ENCODE measurements at regions not wholly inside any gene's neighbourhood (a gene's known extent, or its start where the extent isn't known, plus 50 kb on each side); places are given as distances from the start of the nearest gene placed in this dataset.
"Not testable (repeated sequence)": the region's sequence is repeated elsewhere in the genome, so short reads cannot be mapped to it uniquely, and the experiment has no call there.

GRCh38 chr5:119953474-119953873, 324.1 kb downstream of the FAM170A start:
- no peak overlapping the region for H3K4me3 Mint-ChIP-seq
- H3K27me3 Mint-ChIP-seq: no peaks in the 10 kb centered on the region
- H3K27ac Mint-ChIP-seq: no peak overlapping the region
- ATAC-seq (no peak), DNase-seq (no peak)
- H3K9me3 Mint-ChIP-seq: no peaks in the 10 kb centered on the region
- H3K36me3 Mint-ChIP-seq (ENCODE audit: low read depth): no peaks in the 10 kb centered on the region
- no peaks in the 10 kb centered on the region for H3K4me1 Mint-ChIP-seq

- H3K4me3 Mint-ChIP-seq: no peak overlapping the region
- H3K27ac Mint-ChIP-seq: no peak overlapping the region
- no peaks in the 10 kb centered on the region for H3K9me3 Mint-ChIP-seq
- DNase-seq: no peak
- no peak for ATAC-seq
- H3K4me1 Mint-ChIP-seq: no peaks in the 10 kb centered on the region
- H3K27me3 Mint-ChIP-seq: no peaks in the 10 kb centered on the region
- no peaks in the 10 kb centered on the region for H3K36me3 Mint-ChIP-seq (ENCODE audit: low read depth)
Observed at GRCh38 chr5:119954106-119954505, 324.7 kb downstream of the FAM170A start.

DNA sequence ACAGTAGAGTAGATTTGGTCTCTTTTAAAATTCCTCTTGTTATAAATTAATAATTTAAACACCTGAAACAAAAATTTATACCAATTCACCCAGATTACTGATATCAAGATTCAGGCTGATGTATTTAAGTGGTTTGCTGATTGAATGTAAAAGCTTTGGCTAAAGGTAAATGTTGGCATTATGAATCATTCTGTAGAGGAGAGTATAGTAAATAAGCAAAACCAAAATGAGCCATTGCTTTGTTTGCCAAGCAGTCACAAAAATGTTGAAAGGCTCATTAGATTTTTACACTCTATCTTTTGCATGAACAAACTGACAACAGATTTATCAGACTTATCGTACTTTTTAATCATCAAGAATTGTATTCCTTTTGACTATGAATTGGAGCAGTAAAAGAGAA, 332.6 kb downstream of the FAM170A start:
- Mint-ChIP-seq H3K36me3 (ENCODE audit: low read depth) (no peaks in the 10 kb centered on the region), H3K4me1 (no peaks in the 10 kb centered on the region), H3K27ac (no peak overlapping the region), H3K9me3 (no peaks in the 10 kb centered on the region), H3K27me3 (no peaks in the 10 kb centered on the region), H3K4me3 (no peak overlapping the region)
- ATAC-seq: no peak
- DNase-seq: no peak

GRCh38 chr5:119966028-119966427, 336.7 kb downstream of the FAM170A start:
- no peaks in the 10 kb centered on the region for H3K36me3 Mint-ChIP-seq (ENCODE audit: low read depth)
- no peaks in the 10 kb centered on the region for H3K27me3 Mint-ChIP-seq
- no peak for DNase-seq
- H3K4me1 Mint-ChIP-seq: no peaks in the 10 kb centered on the region
- no peak overlapping the region for H3K27ac Mint-ChIP-seq
- H3K4me3 Mint-ChIP-seq: no peak overlapping the region
- peaks cover 9% of the 10 kb centered on the region for H3K9me3 Mint-ChIP-seq
- no peak for ATAC-seq

DNA sequence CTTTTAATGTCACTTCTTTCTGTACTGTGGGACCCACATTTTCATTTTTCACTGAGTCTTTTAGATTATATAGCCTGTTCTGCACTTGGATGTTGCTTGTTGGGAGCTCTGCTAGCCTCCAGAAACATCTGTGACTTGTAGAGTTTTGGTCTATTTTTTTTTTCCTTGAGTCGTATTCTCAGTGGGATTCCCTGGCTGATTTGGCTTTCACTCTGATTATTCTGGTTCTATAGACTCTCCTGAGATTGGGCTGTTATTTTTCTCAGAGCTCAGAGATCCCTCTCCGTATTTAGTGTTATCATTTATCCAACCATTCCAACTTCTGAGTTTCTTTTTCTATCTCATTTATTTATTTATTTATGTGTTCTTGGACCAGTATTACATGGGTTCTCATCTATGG, 339.3 kb downstream of the FAM170A start:
- no peak overlapping the region for H3K27ac Mint-ChIP-seq
- H3K4me3 Mint-ChIP-seq: no peak overlapping the region
- ATAC-seq (no peak), DNase-seq (no peak)
- peaks cover 9% of the 10 kb centered on the region for H3K9me3 Mint-ChIP-seq
- H3K4me1 Mint-ChIP-seq: no peaks in the 10 kb centered on the region
- H3K36me3 Mint-ChIP-seq (ENCODE audit: low read depth): no peaks in the 10 kb centered on the region
- no peaks in the 10 kb centered on the region for H3K27me3 Mint-ChIP-seq

GRCh38 chr5:119987077-119987476, 357.7 kb downstream of the FAM170A start:
- H3K36me3 Mint-ChIP-seq (ENCODE audit: low read depth); H3K4me1 Mint-ChIP-seq; ATAC-seq; H3K4me3 Mint-ChIP-seq; H3K27me3 Mint-ChIP-seq; H3K27ac Mint-ChIP-seq; DNase-seq: not testable (repeated sequence)
- H3K9me3 Mint-ChIP-seq: peaks cover 37% of the 10 kb centered on the region

- Mint-ChIP-seq H3K4me1 (no peaks in the 10 kb centered on the region), H3K36me3 (ENCODE audit: low read depth) (no peaks in the 10 kb centered on the region), H3K9me3 (peaks cover 24% of the 10 kb centered on the region), H3K4me3 (no peak overlapping the region), H3K27me3 (no peaks in the 10 kb centered on the region), H3K27ac (no peak overlapping the region)
- DNase-seq (no peak), ATAC-seq (no peak)
Observed at GRCh38 chr5:119991625-119992024, 362.3 kb downstream of the FAM170A start.

DNA sequence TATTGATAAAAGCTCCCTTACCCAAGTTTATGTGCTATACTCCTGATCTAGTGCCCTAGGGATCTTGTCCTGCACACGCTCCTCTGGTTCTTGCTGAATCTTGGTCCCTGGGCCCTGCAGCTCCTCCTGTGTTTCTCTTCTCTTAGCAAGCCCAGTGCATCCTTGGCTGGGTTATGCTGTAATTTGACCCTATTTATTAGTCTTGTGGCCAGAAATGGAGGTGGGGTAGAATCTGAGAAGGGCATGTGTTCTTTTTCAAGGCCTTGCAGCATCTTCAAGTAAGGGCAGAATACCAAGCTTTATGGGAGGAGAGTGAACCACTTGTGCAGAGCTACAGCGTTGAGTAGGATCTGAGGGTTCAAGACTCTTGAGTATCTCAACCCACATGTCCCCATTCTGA, 366.8 kb downstream of the FAM170A start:
- no peak overlapping the region for H3K27ac Mint-ChIP-seq
- H3K9me3 Mint-ChIP-seq: peaks cover 4% of the 10 kb centered on the region
- no peaks in the 10 kb centered on the region for H3K27me3 Mint-ChIP-seq
- no peak for DNase-seq
- no peaks in the 10 kb centered on the region for H3K4me1 Mint-ChIP-seq
- ATAC-seq: no peak
- no peak overlapping the region for H3K4me3 Mint-ChIP-seq
- no peaks in the 10 kb centered on the region for H3K36me3 Mint-ChIP-seq (ENCODE audit: low read depth)

- no peak for DNase-seq
- Mint-ChIP-seq H3K9me3 (no peaks in the 10 kb centered on the region), H3K27me3 (no peaks in the 10 kb centered on the region), H3K4me1 (no peaks in the 10 kb centered on the region), H3K36me3 (ENCODE audit: low read depth) (no peaks in the 10 kb centered on the region), H3K27ac (no peak overlapping the region), H3K4me3 (no peak overlapping the region)
- ATAC-seq: no peak
Observed at GRCh38 chr5:120007598-120007997, 378.2 kb downstream of the FAM170A start.

- no peak overlapping the region for H3K27ac Mint-ChIP-seq
- DNase-seq: no peak
Observed at GRCh38 chr5:120012431-120012830, 383.1 kb downstream of the FAM170A start.

DNA sequence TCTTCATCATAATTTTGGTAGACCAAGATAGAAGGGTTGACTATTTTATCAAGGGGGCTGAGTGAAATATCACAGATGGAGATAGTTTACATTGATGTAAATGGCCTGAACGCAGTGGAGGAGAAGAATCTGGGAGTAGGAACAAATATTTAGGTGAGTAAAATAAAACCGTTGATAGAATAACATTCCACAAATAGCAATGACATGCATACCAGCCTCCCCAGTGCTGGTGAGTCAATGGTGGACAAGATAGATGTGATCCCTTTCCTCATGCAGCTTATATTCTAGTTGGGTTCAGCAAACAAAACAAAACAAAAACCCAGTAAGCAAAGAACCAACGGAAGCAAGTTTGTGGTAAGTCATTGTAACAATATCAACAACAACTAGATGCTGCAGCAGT, 385.2 kb downstream of the FAM170A start:
- peaks cover 3% of the 10 kb centered on the region for H3K4me1 Mint-ChIP-seq
- H3K36me3 Mint-ChIP-seq (ENCODE audit: low read depth): no peaks in the 10 kb centered on the region
- H3K27me3 Mint-ChIP-seq: no peaks in the 10 kb centered on the region
- no peak overlapping the region for H3K27ac Mint-ChIP-seq
- ATAC-seq: no peak
- H3K9me3 Mint-ChIP-seq: no peaks in the 10 kb centered on the region
- DNase-seq: no peak
- H3K4me3 Mint-ChIP-seq: no peak overlapping the region

More at GRCh38 chr5:120012431-120012830, 383.1 kb downstream of the FAM170A start:
- no peak for ATAC-seq
- H3K27me3 Mint-ChIP-seq: no peaks in the 10 kb centered on the region
- H3K36me3 Mint-ChIP-seq (ENCODE audit: low read depth): no peaks in the 10 kb centered on the region
- H3K4me3 Mint-ChIP-seq: no peak overlapping the region
- peaks cover 3% of the 10 kb centered on the region for H3K4me1 Mint-ChIP-seq
- H3K9me3 Mint-ChIP-seq: no peaks in the 10 kb centered on the region

DNA sequence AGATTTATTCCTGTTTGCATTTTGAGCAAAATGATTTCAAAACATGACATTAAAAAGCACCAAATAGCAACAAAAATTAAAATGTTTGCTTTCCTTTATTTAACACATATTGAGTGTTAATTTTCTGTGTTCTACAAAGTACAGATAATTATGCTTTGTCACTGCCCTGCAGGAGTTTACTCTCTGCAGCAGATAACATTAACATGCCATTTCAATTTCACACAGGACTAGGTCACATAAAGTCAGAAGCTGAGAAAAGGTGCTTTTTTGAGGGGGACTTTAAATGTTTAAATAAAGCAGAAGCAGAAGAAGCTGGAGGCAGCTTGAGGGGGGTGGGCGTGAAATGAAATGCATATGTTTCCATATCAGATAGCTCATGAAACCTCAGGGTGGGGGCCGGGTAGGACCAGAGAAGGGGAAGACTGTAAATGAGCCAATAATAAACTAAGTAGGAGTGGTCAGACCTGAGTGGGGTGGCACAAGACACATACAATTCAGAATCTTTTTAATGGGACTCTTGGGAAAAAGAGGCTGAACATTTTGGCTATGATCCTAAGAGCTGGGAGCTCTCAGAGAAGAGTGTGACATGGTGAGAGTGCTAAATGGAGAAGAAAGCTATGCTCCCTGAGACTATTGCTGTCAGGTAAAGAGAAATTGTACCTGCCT, 387.5 kb downstream of the FAM170A start:
- Mint-ChIP-seq H3K27ac (no peak overlapping the region), H3K4me3 (no peak overlapping the region), H3K27me3 (no peaks in the 10 kb centered on the region), H3K36me3 (ENCODE audit: low read depth) (no peaks in the 10 kb centered on the region), H3K9me3 (no peaks in the 10 kb centered on the region), H3K4me1 (peaks cover 3% of the 10 kb centered on the region)
- no peak for DNase-seq
- ATAC-seq: no peak

GRCh38 chr5:120017513-120017912, 388.2 kb downstream of the FAM170A start:
- H3K27me3 Mint-ChIP-seq: no peaks in the 10 kb centered on the region
- H3K27ac Mint-ChIP-seq: no peak overlapping the region
- H3K36me3 Mint-ChIP-seq (ENCODE audit: low read depth): no peaks in the 10 kb centered on the region
- H3K4me3 Mint-ChIP-seq: no peak overlapping the region
- no peak for ATAC-seq
- peaks cover 3% of the 10 kb centered on the region for H3K4me1 Mint-ChIP-seq
- peaks cover 4% of the 10 kb centered on the region for H3K9me3 Mint-ChIP-seq
- DNase-seq: no peak

DNA sequence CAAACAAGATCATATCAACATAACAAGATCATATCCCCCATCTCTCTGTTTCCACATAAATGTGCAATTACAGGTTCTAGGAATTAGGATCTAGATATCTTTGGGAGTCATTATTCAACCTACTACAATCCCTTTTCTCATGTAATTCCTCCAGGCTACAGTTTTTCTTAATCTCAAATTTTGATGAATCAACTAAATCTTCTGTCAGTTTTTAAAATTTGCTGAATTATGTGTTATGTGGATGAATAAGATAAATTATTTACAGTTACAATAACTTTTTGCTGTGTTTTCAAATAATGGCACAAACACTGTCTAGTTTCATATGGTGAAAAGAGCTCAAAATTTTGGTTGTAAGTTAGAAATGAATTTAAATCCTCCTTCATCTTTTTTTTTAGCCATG, 405.8 kb downstream of the FAM170A start:
- Mint-ChIP-seq H3K9me3 (no peaks in the 10 kb centered on the region), H3K36me3 (ENCODE audit: low read depth) (no peaks in the 10 kb centered on the region), H3K27ac (no peak overlapping the region), H3K4me3 (no peak overlapping the region), H3K27me3 (no peaks in the 10 kb centered on the region), H3K4me1 (no peaks in the 10 kb centered on the region)
- ATAC-seq (no peak), DNase-seq (no peak)

DNA sequence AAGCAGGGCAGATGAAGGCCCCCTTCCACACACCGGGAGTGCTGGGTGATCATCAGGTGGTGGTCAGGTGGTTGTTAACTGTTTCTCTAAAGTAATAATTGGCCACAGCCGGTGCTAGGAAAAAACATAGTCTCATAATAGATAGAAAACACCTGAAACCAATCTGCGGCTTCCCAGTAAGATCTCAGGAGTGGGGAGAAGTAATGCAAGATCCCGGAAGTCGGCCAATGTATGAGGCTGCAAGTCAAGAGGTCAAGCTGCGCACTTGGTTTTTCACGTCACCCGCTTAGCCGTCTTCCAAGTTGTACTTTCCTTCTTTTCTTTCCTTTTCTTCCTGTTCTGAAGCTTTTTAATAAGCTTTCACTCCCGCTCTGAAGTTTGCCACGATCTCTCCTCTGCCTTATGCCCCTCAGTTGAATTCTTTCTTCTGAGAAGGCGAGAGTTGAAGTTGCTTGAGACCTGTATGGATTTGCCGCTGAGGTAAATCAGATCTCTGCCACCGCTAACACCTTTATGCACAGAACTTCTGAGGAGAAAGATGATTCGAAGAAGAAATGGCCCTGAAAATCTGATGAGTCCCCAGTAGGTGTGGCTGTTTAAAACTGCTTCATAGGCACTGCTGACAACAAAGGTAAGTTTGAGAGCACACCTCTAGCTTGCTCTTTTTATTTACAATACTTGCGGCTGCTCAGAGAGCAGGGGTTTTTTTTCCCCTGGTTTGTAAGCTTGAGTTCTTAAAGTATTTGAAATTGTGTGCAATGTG, 406.6 kb downstream of the FAM170A start:
- no peak for ATAC-seq
- Mint-ChIP-seq H3K27me3 (no peaks in the 10 kb centered on the region), H3K27ac (no peak overlapping the region), H3K4me1 (no peaks in the 10 kb centered on the region), H3K4me3 (no peak overlapping the region), H3K36me3 (ENCODE audit: low read depth) (no peaks in the 10 kb centered on the region), H3K9me3 (no peaks in the 10 kb centered on the region)
- DNase-seq: no peak
